ENCODE measurements at regions not wholly inside any gene's neighbourhood (a gene's known extent, or its start where the extent isn't known, plus 50 kb on each side); places are given as distances from the start of the nearest gene placed in this dataset.

GRCh38 chr11:71079795-71080194 is 172.6 kb downstream of the SHANK2 start:
- TF ChIP-seq FOXP2 (optimal IDR thresholded peaks at IDR 0.05; ENCODE audit: control extremely low read depth, extremely low read length, insufficient read depth) = no peak
- TF ChIP-seq EZH2 (IDR thresholded peaks at IDR 0.05) = no peak

All from SK-N-MC (cell line).